ENCODE measurements at regions not wholly inside any gene's neighbourhood (a gene's known extent, or its start where the extent isn't known, plus 50 kb on each side); places are given as distances from the start of the nearest gene placed in this dataset.

DNA sequence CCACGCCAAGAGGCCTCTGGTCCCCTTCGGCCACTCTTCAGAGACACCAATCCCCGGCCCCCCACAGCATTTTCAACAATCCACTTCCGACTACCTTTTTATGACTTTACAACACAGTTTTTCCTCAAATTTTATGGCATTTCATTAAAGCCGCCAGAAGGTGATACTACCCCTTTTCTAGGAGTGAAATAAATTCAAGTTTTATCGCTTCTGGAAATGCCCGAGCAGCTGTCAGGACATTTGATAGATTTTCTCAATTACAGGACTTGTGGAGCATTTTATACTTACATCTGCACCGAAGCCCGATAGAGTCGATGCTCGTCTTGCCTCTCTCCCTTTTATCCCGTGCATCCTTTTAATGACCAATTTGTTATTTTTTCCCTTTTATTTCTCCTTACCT, 108.1 kb upstream of the CREB1 start:
- TF ChIP-seq, protein P1, sequence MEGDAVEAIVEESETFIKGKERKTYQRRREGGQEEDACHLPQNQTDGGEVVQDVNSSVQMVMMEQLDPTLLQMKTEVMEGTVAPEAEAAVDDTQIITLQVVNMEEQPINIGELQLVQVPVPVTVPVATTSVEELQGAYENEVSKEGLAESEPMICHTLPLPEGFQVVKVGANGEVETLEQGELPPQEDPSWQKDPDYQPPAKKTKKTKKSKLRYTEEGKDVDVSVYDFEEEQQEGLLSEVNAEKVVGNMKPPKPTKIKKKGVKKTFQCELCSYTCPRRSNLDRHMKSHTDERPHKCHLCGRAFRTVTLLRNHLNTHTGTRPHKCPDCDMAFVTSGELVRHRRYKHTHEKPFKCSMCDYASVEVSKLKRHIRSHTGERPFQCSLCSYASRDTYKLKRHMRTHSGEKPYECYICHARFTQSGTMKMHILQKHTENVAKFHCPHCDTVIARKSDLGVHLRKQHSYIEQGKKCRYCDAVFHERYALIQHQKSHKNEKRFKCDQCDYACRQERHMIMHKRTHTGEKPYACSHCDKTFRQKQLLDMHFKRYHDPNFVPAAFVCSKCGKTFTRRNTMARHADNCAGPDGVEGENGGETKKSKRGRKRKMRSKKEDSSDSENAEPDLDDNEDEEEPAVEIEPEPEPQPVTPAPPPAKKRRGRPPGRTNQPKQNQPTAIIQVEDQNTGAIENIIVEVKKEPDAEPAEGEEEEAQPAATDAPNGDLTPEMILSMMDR (IDR thresholded peaks at IDR 0.05): no peak
- no peak for TF ChIP-seq POLR2A (IDR thresholded peaks at IDR 0.05)

Data from upper lobe of left lung (tissue), 4 donors.